Upper lobe of right lung (tissue), 1 donor: ENCODE measurements at regions not wholly inside any gene's neighbourhood (a gene's known extent, or its start where the extent isn't known, plus 50 kb on each side); places are given as distances from the start of the nearest gene placed in this dataset.

Experiments
- ATAC-seq: fragments of 200-7000 bp; cut with Tn5 transposase; one replicate; pipeline ENCODE4 v1.9.1; 2020; ENCODE audit warnings: mild to moderate bottlenecking, moderate library complexity
- DNase-seq: peaks from one replicate; pipeline ENCODE4 v3.0.0-alpha.2; 2020
- H3K27ac ChIP-seq: fragments of 200-600 bp; one replicate; pipeline ENCODE4 v1.8.0; 2022
- H3K27me3 ChIP-seq: fragments of 200-600 bp; one replicate; pipeline ENCODE4 v1.8.0; 2022; ENCODE audit warnings: mild to moderate bottlenecking
- H3K36me3 ChIP-seq: fragments of 200-600 bp; one replicate; pipeline ENCODE4 v1.8.0; 2022
- H3K4me1 ChIP-seq: fragments of 200-600 bp; one replicate; pipeline ENCODE4 v1.8.0; 2022
- H3K4me3 ChIP-seq: fragments of 200-600 bp; one replicate; pipeline ENCODE4 v1.8.0; 2022; ENCODE audit warnings: mild to moderate bottlenecking
- H3K9me3 ChIP-seq: fragments of 200-600 bp; one replicate; pipeline ENCODE4 v1.8.0; 2022
- CTCF ChIP-seq: fragments of 200-600 bp; IDR thresholded peaks from one replicate; pipeline ENCODE4 v1.8.0; 2022; ENCODE audit warnings: antibody characterized with exemption
- intact Hi-C: fragments of 100-400 bp; cut with DNase I; formaldehyde crosslinking; loops from one replicate; pipeline ENCODE4 v1.11.0; 2022
- donor health status: DM: no; HTN: yes; CAD: no; lungs with severe emphysema.

- DNase-seq = peak; percentile 43
- H3K9me3 ChIP-seq = no peaks in the 10 kb centered on the region
- H3K4me3 ChIP-seq = no peak overlapping the region
- no peaks in the 10 kb centered on the region for H3K36me3 ChIP-seq
- no peak overlapping the region for H3K27ac ChIP-seq
- intact Hi-C loops = no loop called here
- no peak for ATAC-seq
- H3K4me1 ChIP-seq = no peaks in the 10 kb centered on the region
- H3K27me3 ChIP-seq = no peaks in the 10 kb centered on the region
- no peak for TF ChIP-seq CTCF
These were observed 126.0 kb downstream of the CTTN start for GRCh38 chr11:70524096-70524922.

- ATAC-seq (no peak), DNase-seq (peak; percentile 63)
- H3K27ac ChIP-seq = no peak overlapping the region
- no peak overlapping the region for H3K4me3 ChIP-seq
- H3K9me3 ChIP-seq = no peaks in the 10 kb centered on the region
- H3K27me3 ChIP-seq = no peaks in the 10 kb centered on the region
- TF ChIP-seq CTCF = no peak
- no peaks in the 10 kb centered on the region for H3K4me1 ChIP-seq
- H3K36me3 ChIP-seq = no peaks in the 10 kb centered on the region
- intact Hi-C loops = no loop called here
These were observed 126.7 kb downstream of the CTTN start for GRCh38 chr11:70525006-70525405.

GRCh38 chr11:70525466-70525865, 127.1 kb downstream of the CTTN start:
- DNase-seq (peak; percentile 33), ATAC-seq (no peak)
- Histone ChIP-seq H3K36me3 (no peaks in the 10 kb centered on the region), H3K4me3 (no peak overlapping the region), H3K4me1 (no peaks in the 10 kb centered on the region), H3K27ac (no peak overlapping the region), H3K9me3 (no peaks in the 10 kb centered on the region), H3K27me3 (no peaks in the 10 kb centered on the region)
- intact Hi-C loops = no loop called here
- TF ChIP-seq CTCF = no peak

GRCh38 chr11:70526116-70527045, 128.1 kb downstream of the CTTN start:
- Histone ChIP-seq H3K9me3 (no peaks in the 10 kb centered on the region), H3K4me1 (no peaks in the 10 kb centered on the region), H3K36me3 (no peaks in the 10 kb centered on the region), H3K27ac (no peak overlapping the region), H3K4me3 (no peak overlapping the region), H3K27me3 (no peaks in the 10 kb centered on the region)
- no peak for TF ChIP-seq CTCF
- peak; percentile 80 for ATAC-seq
- intact Hi-C loops = no loop called here
- peak; percentile 84 for DNase-seq

- no peak overlapping the region for H3K4me3 ChIP-seq
- ATAC-seq = peak; percentile 3
- H3K4me1 ChIP-seq = no peaks in the 10 kb centered on the region
- TF ChIP-seq CTCF = no peak
- intact Hi-C loops = no loop called here
- H3K27ac ChIP-seq = no peak overlapping the region
- no peaks in the 10 kb centered on the region for H3K36me3 ChIP-seq
- H3K27me3 ChIP-seq = no peaks in the 10 kb centered on the region
- peak; percentile 63 for DNase-seq
- H3K9me3 ChIP-seq = no peaks in the 10 kb centered on the region
These were observed 128.7 kb downstream of the CTTN start for GRCh38 chr11:70527046-70527395.
